ENCODE measurements at regions not wholly inside any gene's neighbourhood (a gene's known extent, or its start where the extent isn't known, plus 50 kb on each side); places are given as distances from the start of the nearest gene placed in this dataset.

DNA sequence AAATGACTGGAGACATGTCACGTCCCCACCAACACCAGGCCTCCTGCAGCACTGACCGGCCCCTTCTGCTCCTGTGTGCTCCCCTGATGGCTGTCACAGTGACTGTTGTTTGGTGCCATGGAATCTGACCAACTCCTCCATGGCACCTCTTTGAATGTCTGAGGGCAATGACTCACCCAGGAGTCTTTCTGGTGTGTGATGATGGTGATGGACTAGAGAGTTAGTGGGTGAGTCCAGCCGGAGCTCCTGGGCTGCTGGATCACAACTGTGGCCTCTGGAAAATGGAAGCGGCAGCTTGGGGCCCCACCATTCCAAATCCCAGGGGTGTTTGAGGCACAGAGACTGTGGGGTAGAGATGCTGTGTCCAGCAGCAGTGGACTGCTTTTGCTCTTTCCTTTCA lies 133.3 kb downstream of the TFAP2C start:
- no peak for TF ChIP-seq ARNT (IDR thresholded peaks at IDR 0.05)
- no peak for TF ChIP-seq FOXM1 (IDR thresholded peaks at IDR 0.05; ENCODE audit: borderline replicate concordance)
- TF ChIP-seq SP1 (IDR thresholded peaks at IDR 0.05) = no peak
- TF ChIP-seq ELF4 (IDR thresholded peaks at IDR 0.05) = no peak
- no peak for TF ChIP-seq BHLHE40 (IDR thresholded peaks at IDR 0.05; ENCODE audit: borderline replicate concordance)
- TF ChIP-seq FOXK2 (IDR thresholded peaks at IDR 0.05) = no peak
- no peak for TF ChIP-seq SUZ12 (IDR thresholded peaks at IDR 0.05)
- no peak for TF ChIP-seq FOXA1 (IDR thresholded peaks at IDR 0.05)
- TF ChIP-seq NFRKB (IDR thresholded peaks at IDR 0.05) = no peak
- TF ChIP-seq, protein P1, sequence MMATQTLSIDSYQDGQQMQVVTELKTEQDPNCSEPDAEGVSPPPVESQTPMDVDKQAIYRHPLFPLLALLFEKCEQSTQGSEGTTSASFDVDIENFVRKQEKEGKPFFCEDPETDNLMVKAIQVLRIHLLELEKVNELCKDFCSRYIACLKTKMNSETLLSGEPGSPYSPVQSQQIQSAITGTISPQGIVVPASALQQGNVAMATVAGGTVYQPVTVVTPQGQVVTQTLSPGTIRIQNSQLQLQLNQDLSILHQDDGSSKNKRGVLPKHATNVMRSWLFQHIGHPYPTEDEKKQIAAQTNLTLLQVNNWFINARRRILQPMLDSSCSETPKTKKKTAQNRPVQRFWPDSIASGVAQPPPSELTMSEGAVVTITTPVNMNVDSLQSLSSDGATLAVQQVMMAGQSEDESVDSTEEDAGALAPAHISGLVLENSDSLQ (IDR thresholded peaks at IDR 0.05) = no peak
- no peak for TF ChIP-seq ZNF384 (IDR thresholded peaks at IDR 0.05)
- TF ChIP-seq LEF1 (IDR thresholded peaks at IDR 0.05; ENCODE audit: borderline replicate concordance) = no peak

All from HEK293T (cell line).